H1 (cell line): ENCODE measurements at regions not wholly inside any gene's neighbourhood (a gene's known extent, or its start where the extent isn't known, plus 50 kb on each side); places are given as distances from the start of the nearest gene placed in this dataset.

Source experiments
- CTCF ChIA-PET: fragments of 300-600 bp; sonication (Branson Sonifier 250); formaldehyde crosslinking; loops from one replicate; lab custom pipeline; 2021; ENCODE audit not compliant: partially characterized antibody; lab: Charles Lee
- POLR2A ChIA-PET: fragments of 300-600 bp; sonication (Branson Sonifier 250); formaldehyde crosslinking; loops from one replicate; lab custom pipeline; 2021; ENCODE audit warnings: inconsistent platforms; ENCODE audit not compliant: partially characterized antibody; lab: Charles Lee
- DNase-seq, 2 experiments: peaks; one replicate each; pipeline versions ENCODE4 v3.0.0 to v3.0.0-alpha.2; 2010 to 2022; ENCODE audit warnings: low spot score in 2 of 2, low read depth in 1 of 2, mixed read lengths in 1 of 2
- FAIRE-seq: peaks from 2 replicates; lab custom pipeline; 2011; peaks lifted over from hg19 to GRCh38; lab: Jason Lieb, UNC
- H2AFZ ChIP-seq: 2 replicates; pipeline ENCODE4 v1.8.1; 2012; ENCODE audit warnings: low read length, inconsistent platforms
- H2AK5ac ChIP-seq: 2 replicates; pipeline ENCODE4 v1.6.1; 2013; ENCODE audit warnings: low read depth, low read length
- H2BK120ac ChIP-seq: replicated peaks from 2 replicates; pipeline ENCODE3; 2013; ENCODE audit warnings: low read depth, low read length, inconsistent platforms
- H2BK12ac ChIP-seq: 2 replicates; pipeline ENCODE4 v1.6.1; 2013; ENCODE audit warnings: low read depth, low read length
- H2BK15ac ChIP-seq: 2 replicates; pipeline ENCODE4 v1.6.1; 2013; ENCODE audit warnings: low read length
- H2BK20ac ChIP-seq: 2 replicates; pipeline ENCODE4 v1.6.1; 2013; ENCODE audit warnings: low read length
- H2BK5ac ChIP-seq: 2 replicates; pipeline ENCODE4 v1.6.1; 2013; ENCODE audit warnings: low read depth, low read length
- H3K14ac ChIP-seq: 2 replicates; pipeline ENCODE4 v1.6.1; 2013; ENCODE audit warnings: inconsistent platforms; ENCODE audit not compliant: insufficient read length
- H3K18ac ChIP-seq: 2 replicates; pipeline ENCODE4 v1.6.1; 2013; ENCODE audit warnings: low read length; ENCODE audit errors: extremely low read depth
- H3K23ac ChIP-seq: 2 replicates; pipeline ENCODE4 v1.6.1; 2013; ENCODE audit warnings: inconsistent platforms; ENCODE audit not compliant: insufficient read length
- H3K23me2 ChIP-seq: 2 replicates; pipeline ENCODE4 v1.6.1; 2013; ENCODE audit warnings: low read depth, low read length
- H3K27ac ChIP-seq: 2 replicates; pipeline ENCODE4 v1.6.1; 2011; ENCODE audit warnings: low read depth, low read length, inconsistent platforms
- H3K27me3 ChIP-seq, 4 experiments: replicated peaks in 1 of 4; 1 replicate in 1 of 4; 2 replicates in 3 of 4; pipeline versions ENCODE4 v1.6.1 to v1.8.1; 2011 to 2013; ENCODE audit warnings: low read length in 3 of 4, mild to moderate bottlenecking in 3 of 4, inconsistent platforms in 2 of 4, mixed read lengths in 2 of 4, moderate library complexity in 1 of 4; ENCODE audit not compliant: control insufficient read depth in 3 of 4, insufficient read depth in 3 of 4; ENCODE audit errors: extremely low read depth in 1 of 4
- H3K36me3 ChIP-seq, 4 experiments: 2 replicates each; pipeline versions ENCODE4 v1.6.1 to v1.8.1; 2011 to 2013; ENCODE audit warnings: mild to moderate bottlenecking in 4 of 4, low read length in 3 of 4, moderate library complexity in 2 of 4, control low read depth in 1 of 4, inconsistent platforms in 1 of 4; ENCODE audit not compliant: insufficient read depth in 4 of 4, control insufficient read depth in 2 of 4
- H3K4ac ChIP-seq: replicated peaks from 2 replicates; pipeline ENCODE3; 2013; ENCODE audit warnings: low read length, low read depth, mixed read lengths, inconsistent platforms; ENCODE audit not compliant: insufficient read length
- H3K4me1 ChIP-seq, 4 experiments: replicated peaks in 1 of 4; 1 replicate in 1 of 4; 2 replicates in 3 of 4; pipeline versions ENCODE4 v1.6.1 to v1.8.1; 2011 to 2013; ENCODE audit warnings: low read length in 3 of 4, inconsistent platforms in 2 of 4, mixed read lengths in 1 of 4; ENCODE audit not compliant: insufficient read depth in 4 of 4, control insufficient read depth in 3 of 4
- H3K4me2 ChIP-seq, 2 experiments: 2 replicates each; pipeline versions ENCODE4 v1.6.1 to v1.8.1; 2011 to 2013; ENCODE audit warnings: low read depth in 2 of 2, low read length in 2 of 2, control low read depth in 1 of 2, inconsistent platforms in 1 of 2, mild to moderate bottlenecking in 1 of 2; ENCODE audit not compliant: insufficient read depth in 1 of 2
- H3K4me3 ChIP-seq, 4 experiments: fragments of 200-600, 300-600 bp in 1 of 4; sonication (generic), shearing (Covaris generic), sonication (Bioruptor Twin) in 1 of 4; 2 replicates each; pipeline versions ENCODE4 v1.5.1 to v1.8.1; 2011 to 2016; ENCODE audit warnings: low read length in 4 of 4, low read depth in 3 of 4, control low read depth in 2 of 4, inconsistent platforms in 2 of 4, mild to moderate bottlenecking in 2 of 4, mixed read lengths in 1 of 4, moderate library complexity in 1 of 4; ENCODE audit not compliant: insufficient read depth in 2 of 4; ENCODE audit errors: extremely low read depth in 1 of 4
- H3K56ac ChIP-seq: replicated peaks from 2 replicates; pipeline ENCODE3; 2013; ENCODE audit warnings: low read depth, mild to moderate bottlenecking, mixed read lengths, low read length, inconsistent platforms; ENCODE audit not compliant: insufficient read length
- H3K79me1 ChIP-seq: 2 replicates; pipeline ENCODE4 v1.6.1; 2013; ENCODE audit warnings: low read depth, low read length, control low read depth
- H3K79me2 ChIP-seq, 2 experiments: 2 replicates each; pipeline versions ENCODE4 v1.6.1 to v1.8.1; 2012 to 2013; ENCODE audit warnings: low read length in 2 of 2, mild to moderate bottlenecking in 2 of 2, inconsistent platforms in 1 of 2; ENCODE audit not compliant: insufficient read depth in 2 of 2, control insufficient read depth in 1 of 2
- H3K9ac ChIP-seq, 4 experiments: replicated peaks in 1 of 4; 1 replicate in 1 of 4; 2 replicates in 3 of 4; pipeline versions ENCODE4 v1.6.1 to v1.8.1; 2011 to 2013; ENCODE audit warnings: low read depth in 3 of 4, low read length in 3 of 4, control low read depth in 2 of 4, mild to moderate bottlenecking in 2 of 4, moderate library complexity in 2 of 4, inconsistent platforms in 1 of 4; ENCODE audit errors: extremely low read depth in 1 of 4
- H3K9me3 ChIP-seq, 2 experiments: 2 replicates each; pipeline versions ENCODE4 v1.6.1 to v1.8.1; 2012 to 2013; ENCODE audit warnings: mild to moderate bottlenecking in 2 of 2, moderate library complexity in 2 of 2, control low read depth in 1 of 2, inconsistent platforms in 1 of 2, low read depth in 1 of 2, low read length in 1 of 2, mixed read lengths in 1 of 2; ENCODE audit not compliant: insufficient read depth in 2 of 2
- H4K20me1 ChIP-seq, 2 experiments: replicated peaks in 1 of 2; 2 replicates each; pipeline versions ENCODE3 to v1.8.1; 2011 to 2013; ENCODE audit warnings: inconsistent platforms in 2 of 2, low read length in 2 of 2, mild to moderate bottlenecking in 1 of 2; ENCODE audit not compliant: insufficient read depth in 2 of 2, control insufficient read depth in 1 of 2
- H4K5ac ChIP-seq: 2 replicates; pipeline ENCODE4 v1.6.1; 2013; ENCODE audit warnings: low read length, low read depth, mixed read lengths, inconsistent platforms; ENCODE audit not compliant: insufficient read length
- H4K8ac ChIP-seq: 2 replicates; pipeline ENCODE4 v1.8.0; 2013; ENCODE audit warnings: mild to moderate bottlenecking, moderate library complexity, low read length, inconsistent platforms; ENCODE audit not compliant: insufficient read depth; ENCODE audit errors: extremely low read depth
- H4K91ac ChIP-seq: replicated peaks from 2 replicates; pipeline ENCODE3; 2013; ENCODE audit warnings: low read length, mixed read lengths, inconsistent platforms; ENCODE audit not compliant: insufficient read length
- BRCA1 ChIP-seq: IDR thresholded peaks from 2 replicates; pipeline ENCODE4 v1.6.1; 2012; ENCODE audit warnings: low read depth, low read length, improper control_type of control experiment
- CBX8 ChIP-seq: fragments of 300-800, 300-1000 bp; sonication (generic); IDR thresholded peaks from 2 replicates; pipeline ENCODE4 v1.7.1; 2016; ENCODE audit warnings: low read depth, low read length, borderline replicate concordance
- CHD1 ChIP-seq: IDR thresholded peaks from 2 replicates; pipeline ENCODE4 v1.6.1; 2012; ENCODE audit warnings: low read depth, low read length, improper control_type of control experiment
- CHD2 ChIP-seq: IDR thresholded peaks from 2 replicates; pipeline ENCODE4 v1.6.1; 2012; ENCODE audit warnings: low read length, improper control_type of control experiment
- HDAC6 ChIP-seq: IDR thresholded peaks from one replicate; pipeline ENCODE4 v1.7.1; 2012; ENCODE audit warnings: low read depth, mild to moderate bottlenecking, inconsistent platforms, low read length, moderate library complexity
- JUND ChIP-seq: IDR thresholded peaks from 2 replicates; pipeline ENCODE4 v1.6.1; 2011; ENCODE audit warnings: mild to moderate bottlenecking, improper control_type of control experiment, low read length
- KDM5A ChIP-seq: fragments of 200-600 bp; IDR thresholded peaks from 2 replicates; pipeline ENCODE4 v1.7.1; 2012; ENCODE audit warnings: mild to moderate bottlenecking, low read length, inconsistent platforms, mixed read lengths
- MAFK ChIP-seq: IDR thresholded peaks from 2 replicates; pipeline ENCODE4 v1.6.1; 2012; ENCODE audit warnings: low read depth, mild to moderate bottlenecking, improper control_type of control experiment, low read length
- POLR2AphosphoS5 ChIP-seq: IDR thresholded peaks from 2 replicates; pipeline ENCODE4 v1.6.1; 2011; ENCODE audit warnings: low read depth, low read length
- POU5F1 ChIP-seq: IDR thresholded peaks from 2 replicates; pipeline ENCODE4 v1.6.1; 2011; ENCODE audit warnings: low read depth, mild to moderate bottlenecking, low read length, moderate library complexity
- SP2 ChIP-seq: IDR thresholded peaks from 2 replicates; pipeline ENCODE4 v1.6.1; 2012; ENCODE audit warnings: mild to moderate bottlenecking, low read length, inconsistent platforms
- SRF ChIP-seq: IDR thresholded peaks from 2 replicates; pipeline ENCODE4 v1.6.1; 2011; ENCODE audit warnings: mild to moderate bottlenecking, low read depth, low read length, moderate library complexity
- TAF7 ChIP-seq: optimal IDR thresholded peaks from 2 replicates; pipeline ENCODE3; 2011; ENCODE audit warnings: low read depth, mild to moderate bottlenecking, inconsistent platforms, low read length, moderate library complexity, borderline replicate concordance
- TBP ChIP-seq: IDR thresholded peaks from 2 replicates; pipeline ENCODE4 v1.6.1; 2011; ENCODE audit warnings: low read depth, low read length, improper control_type of control experiment
- TEAD4 ChIP-seq: IDR thresholded peaks from 2 replicates; pipeline ENCODE4 v1.6.1; 2012; ENCODE audit warnings: low read depth, low read length, inconsistent platforms, mixed read lengths
- YY1 ChIP-seq: IDR thresholded peaks from 2 replicates; pipeline ENCODE4 v1.6.1; 2011; ENCODE audit warnings: low read depth, mild to moderate bottlenecking, low read length
- whole genome bisulfite sequencing, 2 experiments: shearing (Covaris generic) in 1 of 2; methylation state at CpG; one replicate each; pipeline versions ENCODE4 v1.1.6 to v1.1.7; 2013 to 2015; ENCODE audit warnings: low lambda C conversion rate in 2 of 2, mixed read lengths in 2 of 2, inconsistent platforms in 1 of 2, low coverage in 1 of 2, missing lambda C conversion rate in 1 of 2; ENCODE audit not compliant: insufficient replicate concordance in 2 of 2, insufficient coverage in 1 of 2, insufficient read length in 1 of 2; ENCODE audit errors: extremely low coverage in 1 of 2, missing lambda C conversion rate in 1 of 2; 5-methylcytosine and 5-hydroxymethylcytosine counted together
- TF ChIP-seq, protein P1 (sequence below): IDR thresholded peaks from 2 replicates; pipeline ENCODE4 v1.6.1; 2012; ENCODE audit warnings: inconsistent platforms

- H3K4me2 ChIP-seq, result no peak overlapping the region
- H3K9ac ChIP-seq, result no peak overlapping the region
- ChIA-PET POLR2A (no interaction called here), CTCF (interaction anchor here (1.3 kb wide), 1 partner anchor 14 kb away, joined by 3 read pairs; no protein-coding TSS in a partner anchor)
- no peaks in the 10 kb centered on the region for H3K79me2 ChIP-seq
- H4K5ac ChIP-seq, result no peak overlapping the region
- H2BK15ac ChIP-seq, result no peak overlapping the region
- 84% methylated on average over 9 of the region's 9 CpGs; no CpG with 5 or more reads in 1 of the 2 experiments for WGBS, 2 experiments
- no peak overlapping the region for H4K91ac ChIP-seq
- H3K27ac ChIP-seq, result no peak overlapping the region
- H3K18ac ChIP-seq, result no peak overlapping the region
- H3K23ac ChIP-seq, result no peak overlapping the region
- 0 out of 4 replicates have a peak, but pooled peaks cover 0 to 3% of the 10 kb centered on the region in 2 experiments for H3K9me3 ChIP-seq
- H3K4me3 ChIP-seq, result no peak overlapping the region
- H2BK12ac ChIP-seq, result no peak overlapping the region
- DNase-seq (no peak), FAIRE-seq (no peak)
- H2BK20ac ChIP-seq, result no peak overlapping the region
- H3K23me2 ChIP-seq, result peaks cover 4% of the 10 kb centered on the region
- H2BK5ac ChIP-seq, result no peak overlapping the region
- no peak overlapping the region for H2AK5ac ChIP-seq
- no peak overlapping the region for H2AFZ ChIP-seq
- no peaks in the 10 kb centered on the region for H3K36me3 ChIP-seq
- no peak overlapping the region for H3K56ac ChIP-seq
- H4K20me1 ChIP-seq, result peaks cover 0 to 3% of the 10 kb centered on the region in 2 experiments
- no peak overlapping the region for H3K14ac ChIP-seq
- no peaks in the 10 kb centered on the region for H3K79me1 ChIP-seq
- H3K4ac ChIP-seq, result no peak overlapping the region
- no peak overlapping the region for H2BK120ac ChIP-seq
- H3K4me1 ChIP-seq, result peaks cover 0 to 2% (median 0%) of the 10 kb centered on the region in 4 experiments; a peak in 2 of 7 replicates
- no peak overlapping the region for H4K8ac ChIP-seq
- TF ChIP-seq CHD2 (no peak), KDM5A (no peak), TBP (no peak), YY1 (no peak), TEAD4 (no peak), JUND (no peak), TAF7 (no peak), POLR2AphosphoS5 (no peak), BRCA1 (no peak), MAFK (no peak), CHD1 (no peak), SRF (no peak), CBX8 (no peak), SP2 (no peak), HDAC6 (no peak), POU5F1 (no peak)
- TF ChIP-seq, protein P1, sequence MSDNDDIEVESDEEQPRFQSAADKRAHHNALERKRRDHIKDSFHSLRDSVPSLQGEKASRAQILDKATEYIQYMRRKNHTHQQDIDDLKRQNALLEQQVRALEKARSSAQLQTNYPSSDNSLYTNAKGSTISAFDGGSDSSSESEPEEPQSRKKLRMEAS, result no peak
- H3K27me3 ChIP-seq, result no peaks in the 10 kb centered on the region
Observed at GRCh38 chr18:78454221-78454620, 525.4 kb upstream of the SALL3 start.
